Mesenchymal stem cell (in vitro differentiated cells and primary cell): ENCODE measurements at regions not wholly inside any gene's neighbourhood (a gene's known extent, or its start where the extent isn't known, plus 50 kb on each side); places are given as distances from the start of the nearest gene placed in this dataset.
"Not testable (repeated sequence)": the region's sequence is repeated elsewhere in the genome, so short reads cannot be mapped to it uniquely, and the experiment has no call there.

Experiments used
- DNase-seq: peaks from one replicate; pipeline ENCODE4 v3.0.0-alpha.2; 2013
- H2AFZ ChIP-seq: one replicate; pipeline ENCODE4 v1.6.1; 2013; ENCODE audit warnings: low read depth, mild to moderate bottlenecking, control low read depth, inconsistent platforms, low read length, moderate library complexity
- H2AK5ac ChIP-seq: 2 replicates; pipeline ENCODE4 v1.6.1; 2013; ENCODE audit warnings: low read length, moderate library complexity, mild to moderate bottlenecking, inconsistent platforms; ENCODE audit not compliant: severe bottlenecking
- H2BK120ac ChIP-seq: one replicate; pipeline ENCODE4 v1.6.1; 2013; ENCODE audit warnings: low read depth, mild to moderate bottlenecking, inconsistent platforms, low read length, moderate library complexity
- H2BK12ac ChIP-seq, 2 experiments: one replicate each; pipeline ENCODE4 v1.6.1; 2013; ENCODE audit warnings: inconsistent platforms in 2 of 2, low read length in 2 of 2, mild to moderate bottlenecking in 2 of 2, moderate library complexity in 2 of 2, control low read depth in 1 of 2
- H2BK15ac ChIP-seq: one replicate; pipeline ENCODE4 v1.6.1; 2013; ENCODE audit warnings: mild to moderate bottlenecking, low read depth, inconsistent platforms; ENCODE audit not compliant: poor library complexity, severe bottlenecking
- H2BK5ac ChIP-seq: 2 replicates; pipeline ENCODE4 v1.6.1; 2013; ENCODE audit warnings: low read depth, mild to moderate bottlenecking, low read length, control low read depth, inconsistent platforms; ENCODE audit not compliant: poor library complexity, severe bottlenecking
- H3K14ac ChIP-seq, 2 experiments: one replicate each; pipeline ENCODE4 v1.6.1; 2013; ENCODE audit warnings: inconsistent platforms in 2 of 2, low read length in 2 of 2, control low read depth in 1 of 2, mild to moderate bottlenecking in 1 of 2, moderate library complexity in 1 of 2
- H3K18ac ChIP-seq, 2 experiments: one replicate each; pipeline ENCODE4 v1.6.1; 2013; ENCODE audit warnings: inconsistent platforms in 2 of 2, low read length in 2 of 2, control low read depth in 1 of 2, low read depth in 1 of 2, mild to moderate bottlenecking in 1 of 2
- H3K23ac ChIP-seq, 2 experiments: one replicate each; pipeline ENCODE4 v1.6.1; 2013; ENCODE audit warnings: inconsistent platforms in 2 of 2, low read length in 2 of 2, mild to moderate bottlenecking in 2 of 2, moderate library complexity in 2 of 2, control low read depth in 1 of 2
- H3K27ac ChIP-seq: 2 replicates; pipeline ENCODE4 v1.5.1; 2013; ENCODE audit warnings: mild to moderate bottlenecking, moderate library complexity, low read length, control low read depth, inconsistent platforms; ENCODE audit not compliant: poor library complexity, severe bottlenecking
- H3K27me3 ChIP-seq, 2 experiments: 2 replicates each; pipeline versions ENCODE4 v1.6.1 to v1.7.0; 2013; ENCODE audit warnings: low read length in 2 of 2, mild to moderate bottlenecking in 2 of 2, moderate library complexity in 2 of 2, control low read depth in 1 of 2, inconsistent platforms in 1 of 2; ENCODE audit not compliant: control insufficient read depth in 1 of 2, insufficient read depth in 1 of 2
- H3K36me3 ChIP-seq, 2 experiments: 2 replicates each; pipeline versions ENCODE4 v1.6.1 to v1.7.0; 2013; ENCODE audit warnings: low read length in 2 of 2, control low read depth in 1 of 2, inconsistent platforms in 1 of 2, low read depth in 1 of 2, mild to moderate bottlenecking in 1 of 2; ENCODE audit not compliant: insufficient read depth in 2 of 2, control insufficient read depth in 1 of 2
- H3K4ac ChIP-seq, 2 experiments: one replicate each; pipeline ENCODE4 v1.6.1; 2013; ENCODE audit warnings: inconsistent platforms in 2 of 2, low read length in 2 of 2, mild to moderate bottlenecking in 2 of 2, moderate library complexity in 2 of 2, control low read depth in 1 of 2, low read depth in 1 of 2
- H3K4me1 ChIP-seq: 2 replicates; pipeline ENCODE4 v1.6.1; 2013; ENCODE audit warnings: low read depth, low read length, control low read depth; ENCODE audit not compliant: control insufficient read depth, insufficient read depth
- H3K4me2 ChIP-seq: 2 replicates; pipeline ENCODE4 v1.6.1; 2013; ENCODE audit warnings: low read length, mild to moderate bottlenecking, inconsistent platforms; ENCODE audit not compliant: poor library complexity, severe bottlenecking
- H3K4me3 ChIP-seq, 2 experiments: 2 replicates each; pipeline versions ENCODE4 v1.5.1 to v1.7.0; 2013; ENCODE audit warnings: low read length in 2 of 2, mild to moderate bottlenecking in 2 of 2, control low read depth in 1 of 2, low read depth in 1 of 2; ENCODE audit not compliant: insufficient read depth in 1 of 2
- H3K79me1 ChIP-seq: replicated peaks from 2 replicates; pipeline ENCODE4 v1.6.1; 2013; ENCODE audit warnings: mild to moderate bottlenecking, control low read depth, low read length, inconsistent platforms; ENCODE audit not compliant: poor library complexity, severe bottlenecking
- H3K9ac ChIP-seq: 2 replicates; pipeline ENCODE4 v1.7.0; 2013; ENCODE audit warnings: mild to moderate bottlenecking, low read length, moderate library complexity
- H3K9me3 ChIP-seq: 2 replicates; pipeline ENCODE4 v1.7.0; 2013; ENCODE audit warnings: mild to moderate bottlenecking, low read length; ENCODE audit not compliant: control insufficient read depth
- H4K8ac ChIP-seq: one replicate; pipeline ENCODE4 v1.6.1; 2013; ENCODE audit warnings: inconsistent platforms, mild to moderate bottlenecking, low read length, moderate library complexity
- H4K91ac ChIP-seq: one replicate; pipeline ENCODE4 v1.6.1; 2013; ENCODE audit warnings: mild to moderate bottlenecking, low read length, inconsistent platforms
- WGBS: methylation state at CpG from one replicate; pipeline ENCODE4 v1.1.7; 2013; ENCODE audit warnings: mixed read lengths; 5-methylcytosine and 5-hydroxymethylcytosine counted together

GRCh38 chr16:29143739-29144668 lies 159.2 kb downstream of the LAT start:
- H3K9ac ChIP-seq, H3K4me1 ChIP-seq, H3K27me3 ChIP-seq, H2AFZ ChIP-seq, H3K79me1 ChIP-seq, H4K91ac ChIP-seq, H2BK120ac ChIP-seq, H3K4ac ChIP-seq, H3K4me2 ChIP-seq, H3K23ac ChIP-seq, H3K27ac ChIP-seq, H3K36me3 ChIP-seq, H4K8ac ChIP-seq, H2BK5ac ChIP-seq, H2BK15ac ChIP-seq, H3K18ac ChIP-seq, H2BK12ac ChIP-seq, H2AK5ac ChIP-seq, H3K9me3 ChIP-seq, H3K14ac ChIP-seq, H3K4me3 ChIP-seq, DNase-seq: not testable (repeated sequence)
- WGBS = 75% methylated on average over 18 of the region's 23 CpGs

GRCh38 chr16:29142506-29142905 lies 157.7 kb downstream of the LAT start:
- not testable (repeated sequence) for H3K14ac ChIP-seq, H2BK15ac ChIP-seq, DNase-seq, H3K27ac ChIP-seq, H2BK5ac ChIP-seq, H3K36me3 ChIP-seq, H3K79me1 ChIP-seq, H2BK12ac ChIP-seq, H3K4me1 ChIP-seq, H4K8ac ChIP-seq, H3K4me2 ChIP-seq, H3K27me3 ChIP-seq, H3K4ac ChIP-seq, H3K18ac ChIP-seq, H3K9ac ChIP-seq, H3K23ac ChIP-seq, H3K4me3 ChIP-seq, H2AK5ac ChIP-seq, H2AFZ ChIP-seq, H3K9me3 ChIP-seq, H2BK120ac ChIP-seq, H4K91ac ChIP-seq
- WGBS = 88% methylated on average over 14 of the region's 14 CpGs

- H2AFZ ChIP-seq = no peak overlapping the region
- H3K9ac ChIP-seq = no peak overlapping the region
- H3K4me1 ChIP-seq = peaks cover 2% of the 10 kb centered on the region
- no peak overlapping the region for H3K18ac ChIP-seq
- H3K4me2 ChIP-seq = no peak overlapping the region
- no peak overlapping the region for H3K4me3 ChIP-seq
- H2BK5ac ChIP-seq = no peak overlapping the region
- H2BK12ac ChIP-seq = no peak overlapping the region
- no peak overlapping the region for H3K23ac ChIP-seq
- H3K27me3 ChIP-seq = peaks cover 0 to 3% of the 10 kb centered on the region in 2 experiments
- WGBS = 92% methylated on average over 34 of the region's 35 CpGs
- no peak overlapping the region for H4K8ac ChIP-seq
- H3K27ac ChIP-seq = no peak overlapping the region
- H3K9me3 ChIP-seq = no peaks in the 10 kb centered on the region
- DNase-seq = no peak
- H2BK120ac ChIP-seq = no peak overlapping the region
- no peak overlapping the region for H2BK15ac ChIP-seq
- H2AK5ac ChIP-seq = no peak overlapping the region
- H3K14ac ChIP-seq = no peak overlapping the region
- H3K4ac ChIP-seq = no peak overlapping the region
- no peaks in the 10 kb centered on the region for H3K79me1 ChIP-seq
- H3K36me3 ChIP-seq = no peaks in the 10 kb centered on the region
- H4K91ac ChIP-seq = no peak overlapping the region
Measured at GRCh38 chr16:29141586-29142324, 156.9 kb downstream of the LAT start.

GRCh38 chr16:29141121-29141520 lies 156.3 kb downstream of the LAT start:
- not testable (repeated sequence) for H2BK12ac ChIP-seq, H2AK5ac ChIP-seq, H3K18ac ChIP-seq, H4K8ac ChIP-seq, H2BK120ac ChIP-seq, H2AFZ ChIP-seq, H4K91ac ChIP-seq, H3K79me1 ChIP-seq, H2BK15ac ChIP-seq, H3K4ac ChIP-seq, H2BK5ac ChIP-seq, DNase-seq, H3K9ac ChIP-seq, H3K36me3 ChIP-seq, H3K27ac ChIP-seq, H3K9me3 ChIP-seq, H3K4me2 ChIP-seq, H3K4me1 ChIP-seq, H3K14ac ChIP-seq, H3K27me3 ChIP-seq, H3K4me3 ChIP-seq, H3K23ac ChIP-seq
- 95% methylated on average over 12 of the region's 12 CpGs for WGBS
